ENCODE measurements at regions not wholly inside any gene's neighbourhood (a gene's known extent, or its start where the extent isn't known, plus 50 kb on each side); places are given as distances from the start of the nearest gene placed in this dataset.

- TF ChIP-seq CTCF (IDR thresholded peaks at IDR 0.05) (no peak), ZFX (IDR thresholded peaks at IDR 0.05; ENCODE audit: borderline replicate concordance) (no peak)
Measured at GRCh38 chr3:127061641-127062040, 78.7 kb downstream of the PLXNA1 start.
